Activated naive CD4-positive, alpha-beta T cell (primary cell): ENCODE measurements at regions not wholly inside any gene's neighbourhood (a gene's known extent, or its start where the extent isn't known, plus 50 kb on each side); places are given as distances from the start of the nearest gene placed in this dataset.

Experiments used
- DNase-seq, 4 experiments: peaks; one replicate each; lab custom pipeline; 2025; lab: John Stamatoyannopoulos, UW

GRCh38 chr9:96087669-96088299, 212.3 kb downstream of the ERCC6L2 start:
- no peak for DNase-seq

GRCh38 chr9:96086936-96087571, 211.6 kb downstream of the ERCC6L2 start:
- DNase-seq = no peak

GRCh38 chr9:96085491-96086143, 210.1 kb downstream of the ERCC6L2 start:
- no peak for DNase-seq

- no peak for DNase-seq
These were observed 208.8 kb downstream of the ERCC6L2 start for GRCh38 chr9:96084331-96084734.

- no peak for DNase-seq
These were observed 207.2 kb downstream of the ERCC6L2 start for GRCh38 chr9:96082516-96083232.

- no peak for DNase-seq
These were observed 204.9 kb downstream of the ERCC6L2 start for GRCh38 chr9:96080364-96080763.

- no peak for DNase-seq
These were observed 204.3 kb downstream of the ERCC6L2 start for GRCh38 chr9:96079779-96080178.

GRCh38 chr9:96078897-96079490, 203.5 kb downstream of the ERCC6L2 start:
- no peak for DNase-seq

GRCh38 chr9:96075757-96076156, 200.3 kb downstream of the ERCC6L2 start:
- no peak for DNase-seq

- DNase-seq = no peak
These were observed 199.6 kb downstream of the ERCC6L2 start for GRCh38 chr9:96075111-96075510.

- no peak for DNase-seq
These were observed 198.3 kb downstream of the ERCC6L2 start for GRCh38 chr9:96073531-96074480.

- DNase-seq = no peak
These were observed 197.4 kb downstream of the ERCC6L2 start for GRCh38 chr9:96072930-96073329.

GRCh38 chr9:96071815-96072124, 196.3 kb downstream of the ERCC6L2 start:
- DNase-seq = no peak

GRCh38 chr9:96071076-96071814, 195.8 kb downstream of the ERCC6L2 start:
- no peak for DNase-seq

- no peak for DNase-seq
These were observed 194.2 kb downstream of the ERCC6L2 start for GRCh38 chr9:96069629-96070220.

- DNase-seq = no peak
These were observed 193.0 kb downstream of the ERCC6L2 start for GRCh38 chr9:96068511-96068910.

GRCh38 chr9:96067600-96067999, 192.1 kb downstream of the ERCC6L2 start:
- no peak for DNase-seq

GRCh38 chr9:96067004-96067403, 191.5 kb downstream of the ERCC6L2 start:
- DNase-seq = no peak

- DNase-seq = no peak
These were observed 190.2 kb downstream of the ERCC6L2 start for GRCh38 chr9:96065482-96066251.
